IPS-20b (cell line): ENCODE measurements at regions not wholly inside any gene's neighbourhood (a gene's known extent, or its start where the extent isn't known, plus 50 kb on each side); places are given as distances from the start of the nearest gene placed in this dataset.

Source experiments
- H3K27ac ChIP-seq: one replicate; pipeline ENCODE4 v1.5.1; 2013; ENCODE audit warnings: low read length
- H3K27me3 ChIP-seq: 2 replicates; pipeline ENCODE4 v1.6.1; 2013; ENCODE audit warnings: mild to moderate bottlenecking, low read length, inconsistent platforms; ENCODE audit not compliant: insufficient read depth
- H3K36me3 ChIP-seq: 2 replicates; pipeline ENCODE4 v1.6.1; 2013; ENCODE audit warnings: low read depth, mild to moderate bottlenecking, inconsistent platforms, low read length, moderate library complexity; ENCODE audit not compliant: insufficient read depth
- H3K4me1 ChIP-seq: 2 replicates; pipeline ENCODE4 v1.6.1; 2013; ENCODE audit warnings: mild to moderate bottlenecking, control low read depth, inconsistent platforms, low read length, moderate library complexity; ENCODE audit not compliant: insufficient read depth
- H3K4me3 ChIP-seq: 2 replicates; pipeline ENCODE4 v1.5.1; 2013; ENCODE audit warnings: mild to moderate bottlenecking, low read length, inconsistent platforms
- H3K9ac ChIP-seq: 2 replicates; pipeline ENCODE4 v1.6.1; 2013; ENCODE audit warnings: low read depth, mild to moderate bottlenecking, inconsistent platforms, low read length, moderate library complexity
- H3K9me3 ChIP-seq: 2 replicates; pipeline ENCODE4 v1.6.1; 2013; ENCODE audit warnings: mild to moderate bottlenecking, low read depth, low read length, inconsistent platforms; ENCODE audit not compliant: insufficient read depth

DNA sequence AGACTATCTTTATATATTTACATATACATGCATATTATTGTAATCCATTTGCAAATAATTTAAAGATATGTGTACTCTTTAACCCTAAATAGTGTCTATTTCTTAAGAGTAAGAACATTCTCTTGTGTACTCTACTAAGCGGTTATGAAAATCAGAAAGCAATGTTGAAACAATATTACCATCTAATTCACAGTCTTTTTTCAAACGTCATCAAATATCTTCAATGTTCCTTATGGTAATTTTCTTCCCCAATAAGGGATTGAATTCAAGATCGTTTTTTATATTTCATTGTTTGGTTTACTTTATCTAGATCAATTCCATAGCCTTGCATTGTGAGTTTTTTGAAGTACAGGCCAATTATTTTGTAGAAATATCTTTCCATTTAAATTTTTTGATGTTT is 1647.4 kb upstream of the PRR20A start:
- no peak overlapping the region for H3K9ac ChIP-seq
- no peaks in the 10 kb centered on the region for H3K9me3 ChIP-seq
- no peaks in the 10 kb centered on the region for H3K27me3 ChIP-seq
- no peak overlapping the region for H3K4me3 ChIP-seq
- no peaks in the 10 kb centered on the region for H3K36me3 ChIP-seq
- no peaks in the 10 kb centered on the region; the same call in 1 of the 2 replicates for H3K4me1 ChIP-seq
- H3K27ac ChIP-seq, result no peak overlapping the region

DNA sequence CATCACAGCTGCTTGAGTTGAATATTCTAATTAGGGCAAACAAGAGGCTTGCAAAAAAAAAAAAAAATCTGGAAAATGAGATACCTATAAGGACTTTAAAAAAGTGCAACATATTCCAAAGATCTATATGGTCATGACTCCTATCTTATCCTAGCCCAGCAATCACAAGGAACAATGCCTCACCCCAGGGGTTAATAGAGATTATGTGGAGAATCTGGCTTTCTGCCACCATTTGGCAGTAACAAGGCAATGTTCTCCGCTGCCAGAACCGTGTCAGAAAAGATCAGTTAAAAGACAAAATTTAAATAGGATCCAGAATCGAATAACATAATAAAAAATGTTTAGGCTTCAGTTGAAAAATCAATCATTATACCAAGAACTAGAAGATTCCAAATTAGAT is 1643.2 kb upstream of the PRR20A start:
- no peaks in the 10 kb centered on the region; the same call in 1 of the 2 replicates for H3K4me1 ChIP-seq
- H3K9me3 ChIP-seq, result no peaks in the 10 kb centered on the region
- H3K36me3 ChIP-seq, result no peaks in the 10 kb centered on the region
- H3K27ac ChIP-seq, result no peak overlapping the region
- H3K4me3 ChIP-seq, result no peak overlapping the region
- H3K27me3 ChIP-seq, result no peaks in the 10 kb centered on the region
- no peak overlapping the region for H3K9ac ChIP-seq

DNA sequence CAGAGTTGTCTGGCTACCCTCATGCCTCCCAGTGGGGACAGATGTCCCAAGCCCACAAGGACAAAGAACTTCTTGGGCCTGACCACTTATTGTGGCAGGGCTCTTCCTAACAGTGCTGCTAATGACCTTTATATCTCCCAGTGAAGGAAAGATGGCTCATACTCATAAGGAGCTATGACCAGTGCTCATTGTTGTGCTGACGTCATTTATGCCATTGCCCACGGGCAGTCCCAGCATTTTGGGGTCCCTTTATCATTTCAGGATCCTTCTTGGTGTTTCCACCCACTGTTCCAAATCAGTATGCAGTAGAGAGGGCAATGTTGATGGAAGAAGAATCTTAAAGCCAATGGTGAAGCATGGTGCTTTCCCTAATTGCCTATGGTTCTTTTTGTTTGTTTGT is 1640.0 kb upstream of the PRR20A start:
- Histone ChIP-seq H3K27ac (no peak overlapping the region), H3K36me3 (no peaks in the 10 kb centered on the region), H3K4me1 (no peaks in the 10 kb centered on the region), H3K9me3 (no peaks in the 10 kb centered on the region), H3K9ac (no peak overlapping the region), H3K27me3 (no peaks in the 10 kb centered on the region), H3K4me3 (no peak overlapping the region)

DNA sequence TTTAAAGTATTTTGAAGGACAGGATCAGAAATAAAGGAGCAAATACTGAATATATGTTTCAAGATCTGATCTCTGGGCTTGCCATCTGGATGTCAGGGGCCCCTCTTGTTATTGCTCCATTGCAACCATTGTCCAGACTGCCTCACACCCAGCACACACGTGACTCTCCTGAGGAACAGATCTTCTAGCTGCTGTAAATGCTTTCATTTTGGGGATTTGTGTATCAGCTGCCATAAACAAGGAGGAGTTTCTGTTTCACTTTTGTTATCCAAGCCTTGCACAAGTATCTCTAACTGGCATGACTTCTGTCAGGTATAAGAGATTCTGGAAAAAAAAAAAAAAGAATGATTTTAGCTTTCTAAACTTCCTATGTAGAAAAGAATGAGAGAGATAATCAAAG is 1624.1 kb upstream of the PRR20A start:
- no peak overlapping the region for H3K27ac ChIP-seq
- no peak overlapping the region for H3K9ac ChIP-seq
- no peaks in the 10 kb centered on the region for H3K9me3 ChIP-seq
- H3K4me3 ChIP-seq, result no peak overlapping the region
- no peaks in the 10 kb centered on the region for H3K36me3 ChIP-seq
- no peaks in the 10 kb centered on the region for H3K4me1 ChIP-seq
- H3K27me3 ChIP-seq, result no peaks in the 10 kb centered on the region

DNA sequence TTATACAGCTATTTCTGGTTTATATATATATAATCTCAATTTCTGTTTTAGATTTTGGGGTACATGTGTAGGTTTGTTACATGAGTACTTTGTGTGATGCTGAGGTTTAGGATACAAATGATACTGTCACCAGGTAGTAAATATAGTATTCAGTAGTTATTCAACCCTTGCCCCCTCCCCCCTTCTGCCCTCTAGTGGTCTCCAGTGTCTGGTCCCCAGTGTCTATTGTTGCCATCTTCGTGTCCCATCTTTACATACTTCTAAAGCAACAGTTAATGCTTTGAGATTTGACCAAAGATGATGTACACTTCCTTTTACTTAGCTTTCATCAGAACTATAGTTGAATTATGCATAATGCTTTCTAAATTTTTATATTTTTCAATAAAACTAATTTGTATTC is 1623.4 kb upstream of the PRR20A start:
- no peak overlapping the region for H3K27ac ChIP-seq
- H3K4me3 ChIP-seq, result no peak overlapping the region
- H3K27me3 ChIP-seq, result no peaks in the 10 kb centered on the region
- no peaks in the 10 kb centered on the region for H3K9me3 ChIP-seq
- no peak overlapping the region for H3K9ac ChIP-seq
- H3K4me1 ChIP-seq, result no peaks in the 10 kb centered on the region
- H3K36me3 ChIP-seq, result no peaks in the 10 kb centered on the region

DNA sequence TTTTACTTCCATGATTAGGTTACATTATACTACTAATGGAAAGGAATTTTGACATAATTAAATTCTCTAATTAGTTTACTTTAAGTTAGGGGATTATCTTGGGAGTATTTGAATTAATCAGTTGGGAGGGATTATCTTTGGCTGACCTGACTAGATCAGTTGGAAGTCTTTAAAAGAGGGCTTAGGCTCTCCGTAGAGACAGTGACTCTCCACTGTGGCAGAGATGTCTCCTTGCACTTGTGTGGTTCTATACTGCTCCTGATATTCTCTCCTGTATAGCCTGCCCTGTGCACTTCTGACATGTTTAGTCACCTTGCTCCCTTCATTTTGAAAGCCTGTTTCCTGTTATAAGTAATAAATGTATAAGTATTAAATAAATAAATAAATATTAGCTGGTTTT is 1612.3 kb upstream of the PRR20A start:
- H3K4me3 ChIP-seq, result no peak overlapping the region
- no peaks in the 10 kb centered on the region for H3K4me1 ChIP-seq
- H3K9me3 ChIP-seq, result peaks cover 6% of the 10 kb centered on the region; the same call in 1 of the 2 replicates
- H3K36me3 ChIP-seq, result no peaks in the 10 kb centered on the region
- H3K27me3 ChIP-seq, result no peaks in the 10 kb centered on the region
- no peak overlapping the region for H3K27ac ChIP-seq
- no peak overlapping the region for H3K9ac ChIP-seq

DNA sequence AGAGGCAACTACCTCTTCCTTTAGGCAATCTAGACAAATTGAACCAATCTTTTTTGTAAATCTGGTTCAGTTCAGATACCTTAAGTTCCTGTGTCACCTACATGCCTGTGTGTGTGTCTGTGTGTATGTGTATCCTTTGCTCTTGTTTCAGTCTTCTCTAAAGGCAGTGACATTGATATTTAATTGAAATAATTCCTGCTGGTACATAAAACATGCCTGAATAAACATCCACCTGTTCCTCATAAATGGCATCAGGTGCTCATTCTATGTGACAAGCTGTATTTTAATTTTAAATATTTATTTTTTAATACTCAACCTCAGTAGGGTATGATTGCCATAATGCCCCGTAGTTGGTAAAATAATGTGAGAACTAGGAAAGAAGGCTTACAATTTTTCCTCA is 1606.4 kb upstream of the PRR20A start:
- H3K4me3 ChIP-seq, result no peak overlapping the region
- H3K9me3 ChIP-seq, result peaks cover 5% of the 10 kb centered on the region; the same call in 1 of the 2 replicates
- peaks cover 8% of the 10 kb centered on the region; the same call in 1 of the 2 replicates for H3K36me3 ChIP-seq
- no peaks in the 10 kb centered on the region for H3K27me3 ChIP-seq
- H3K4me1 ChIP-seq, result no peaks in the 10 kb centered on the region
- no peak overlapping the region for H3K27ac ChIP-seq
- H3K9ac ChIP-seq, result no peak overlapping the region

DNA sequence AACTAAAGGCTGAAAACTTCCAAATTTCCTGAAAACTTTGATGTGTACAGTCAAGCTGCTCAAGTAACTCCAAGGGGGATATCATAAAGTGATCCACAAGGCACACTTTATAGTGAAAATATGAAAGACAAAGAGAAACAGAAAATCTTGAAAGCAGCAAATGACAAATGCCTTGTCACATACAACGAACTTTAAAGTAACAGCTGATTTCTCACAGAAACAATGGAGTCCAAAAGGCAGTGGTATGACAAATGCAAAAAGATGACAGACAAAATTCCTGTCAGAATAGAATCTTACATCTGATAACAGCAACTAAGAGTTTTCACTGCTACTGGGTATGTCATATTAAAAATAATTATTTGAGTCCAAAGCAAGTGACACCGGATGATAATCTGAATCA is 1602.3 kb upstream of the PRR20A start:
- peaks cover 8% of the 10 kb centered on the region; the same call in 1 of the 2 replicates for H3K36me3 ChIP-seq
- H3K27me3 ChIP-seq, result no peaks in the 10 kb centered on the region
- H3K27ac ChIP-seq, result no peak overlapping the region
- H3K9me3 ChIP-seq, result peaks cover 5% of the 10 kb centered on the region; the same call in 1 of the 2 replicates
- H3K4me1 ChIP-seq, result no peaks in the 10 kb centered on the region; the same call in 1 of the 2 replicates
- H3K9ac ChIP-seq, result no peak overlapping the region
- no peak overlapping the region for H3K4me3 ChIP-seq

DNA sequence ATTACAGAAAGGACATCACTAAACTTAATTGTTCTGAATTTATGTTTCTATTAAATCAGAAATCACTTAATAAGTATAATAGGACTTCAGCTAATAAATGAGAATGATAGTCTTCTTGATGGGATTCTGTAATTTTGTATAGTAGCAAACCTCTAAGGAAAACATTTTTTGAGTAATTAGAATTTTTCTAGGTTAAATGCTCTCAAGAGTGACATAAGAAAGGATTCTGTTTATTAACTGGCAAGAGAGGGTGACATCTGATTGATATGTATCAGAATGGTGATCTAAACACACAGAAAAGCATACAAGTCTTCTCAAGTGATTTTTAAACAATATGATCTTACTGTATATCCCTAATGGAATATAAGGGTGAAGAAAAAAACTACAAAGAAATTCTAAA is 1597.7 kb upstream of the PRR20A start:
- H3K27me3 ChIP-seq, result no peaks in the 10 kb centered on the region

DNA sequence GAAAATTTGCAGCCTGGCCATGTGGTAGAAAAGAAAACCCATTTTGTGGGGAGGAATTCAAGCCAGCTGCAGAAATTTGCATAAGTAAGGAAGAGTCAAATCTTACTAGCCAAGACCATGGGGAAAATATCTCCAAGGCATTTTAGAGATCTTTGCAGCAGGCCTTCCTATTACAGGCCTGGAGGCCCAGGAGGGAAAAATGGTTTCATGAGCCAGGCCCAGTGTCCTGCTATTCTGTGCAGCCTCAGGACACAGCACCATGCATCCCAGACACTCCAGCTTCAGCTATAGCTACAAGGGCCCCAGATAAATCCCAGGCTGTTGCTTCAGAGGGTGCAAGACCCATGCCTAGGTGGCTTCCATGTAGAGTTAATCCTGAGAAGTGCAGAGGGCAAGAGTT is 1590.1 kb upstream of the PRR20A start:
- Histone ChIP-seq H3K27ac (no peak overlapping the region), H3K9me3 (peaks cover 33% of the 10 kb centered on the region), H3K4me3 (no peak overlapping the region), H3K4me1 (no peaks in the 10 kb centered on the region), H3K9ac (no peak overlapping the region), H3K27me3 (no peaks in the 10 kb centered on the region), H3K36me3 (peaks cover 51% of the 10 kb centered on the region)

More for the DNA sequence above, 1597.7 kb upstream of the PRR20A start:
- Histone ChIP-seq H3K9me3 (peaks cover 5% of the 10 kb centered on the region; the same call in 1 of the 2 replicates), H3K36me3 (peaks cover 7% of the 10 kb centered on the region; the same call in 1 of the 2 replicates), H3K27ac (no peak overlapping the region), H3K4me3 (no peak overlapping the region), H3K4me1 (no peaks in the 10 kb centered on the region; the same call in 1 of the 2 replicates), H3K9ac (no peak overlapping the region)

DNA sequence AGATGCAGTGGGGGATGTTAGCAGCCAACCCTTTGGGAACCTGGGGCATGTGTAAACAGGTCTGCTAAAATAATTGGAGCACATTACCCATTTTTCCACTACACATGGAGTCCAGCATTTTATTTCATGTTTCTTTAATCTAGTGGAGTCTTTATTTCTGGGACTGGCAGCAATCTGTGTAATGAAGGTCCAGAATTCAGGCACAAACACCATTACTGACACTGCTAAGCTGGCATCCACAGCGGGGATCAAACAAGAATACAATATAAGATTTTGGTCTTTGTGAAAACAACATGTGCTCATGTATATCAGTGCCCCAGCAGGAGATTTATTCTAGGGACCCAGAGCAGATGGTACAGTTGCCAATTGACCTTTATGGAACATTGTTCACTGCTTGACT is 1587.0 kb upstream of the PRR20A start:
- H3K27ac ChIP-seq, result no peak overlapping the region
- no peak overlapping the region for H3K4me3 ChIP-seq
- H3K27me3 ChIP-seq, result no peaks in the 10 kb centered on the region
- H3K4me1 ChIP-seq, result no peaks in the 10 kb centered on the region
- peaks cover 46% of the 10 kb centered on the region for H3K36me3 ChIP-seq
- H3K9me3 ChIP-seq, result peaks cover 33% of the 10 kb centered on the region
- no peak overlapping the region for H3K9ac ChIP-seq

DNA sequence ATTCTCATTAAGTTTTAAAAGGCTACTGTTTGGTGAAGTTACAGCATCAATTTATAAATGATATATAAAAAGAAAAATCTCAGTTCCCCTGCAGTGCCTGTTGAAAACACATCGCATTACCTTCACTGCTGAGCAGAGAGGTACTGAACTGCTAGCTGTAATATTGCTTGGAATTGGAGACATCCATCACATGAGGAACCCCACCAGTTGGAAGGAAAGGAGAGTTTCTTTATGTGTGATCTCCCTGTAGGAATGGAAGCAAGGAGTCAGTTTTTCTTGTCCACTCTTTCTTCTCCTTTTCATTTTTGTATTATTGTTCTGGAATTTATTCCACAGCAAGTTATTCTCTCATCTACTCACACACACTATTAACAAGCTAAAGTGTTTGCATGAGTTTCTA is 1586.0 kb upstream of the PRR20A start:
- H3K4me3 ChIP-seq, result no peak overlapping the region
- no peaks in the 10 kb centered on the region for H3K27me3 ChIP-seq
- H3K9me3 ChIP-seq, result peaks cover 33% of the 10 kb centered on the region
- H3K9ac ChIP-seq, result no peak overlapping the region
- H3K36me3 ChIP-seq, result peaks cover 45% of the 10 kb centered on the region
- H3K27ac ChIP-seq, result no peak overlapping the region
- H3K4me1 ChIP-seq, result no peaks in the 10 kb centered on the region
